C1 segment of cervical spinal cord (tissue), 14 donors: ENCODE measurements at regions not wholly inside any gene's neighbourhood (a gene's known extent, or its start where the extent isn't known, plus 50 kb on each side); places are given as distances from the start of the nearest gene placed in this dataset.
"Not testable (repeated sequence)": the region's sequence is repeated elsewhere in the genome, so short reads cannot be mapped to it uniquely, and the experiment has no call there.

Experiments used
- DNase-seq, 14 donors: peaks; one replicate each; lab custom pipeline; 2025; lab: John Stamatoyannopoulos, UW

- peak in 1 of 14 donors; percentile 14 for DNase-seq
Observed at GRCh38 chr16:29310852-29311314, 95.6 kb downstream of the NPIPB11 start.

DNA sequence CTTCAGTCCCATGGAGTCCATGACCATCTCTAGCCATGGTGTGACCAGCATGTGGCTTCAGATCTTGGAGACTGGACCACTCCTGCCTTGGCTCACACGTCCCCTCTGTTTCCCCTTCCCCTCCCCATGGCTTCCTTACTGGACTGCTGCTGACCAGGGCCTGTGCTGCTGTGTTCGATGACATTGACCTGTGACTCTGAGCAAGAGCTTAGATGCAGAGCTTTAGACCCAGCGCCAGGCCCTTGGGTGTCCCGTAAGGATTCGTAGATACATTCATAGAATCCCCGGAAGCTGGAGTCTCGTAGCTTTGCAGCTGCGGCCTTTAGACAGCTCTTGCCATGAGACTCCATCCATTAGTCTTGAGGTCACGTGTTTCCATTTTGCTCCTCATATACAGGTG lies 96.3 kb downstream of the NPIPB11 start:
- DNase-seq: not testable (repeated sequence)

GRCh38 chr16:29309601-29310000 lies 96.9 kb downstream of the NPIPB11 start:
- DNase-seq: not testable (repeated sequence)

GRCh38 chr16:29308644-29309546 lies 97.6 kb downstream of the NPIPB11 start:
- no peak for DNase-seq

DNA sequence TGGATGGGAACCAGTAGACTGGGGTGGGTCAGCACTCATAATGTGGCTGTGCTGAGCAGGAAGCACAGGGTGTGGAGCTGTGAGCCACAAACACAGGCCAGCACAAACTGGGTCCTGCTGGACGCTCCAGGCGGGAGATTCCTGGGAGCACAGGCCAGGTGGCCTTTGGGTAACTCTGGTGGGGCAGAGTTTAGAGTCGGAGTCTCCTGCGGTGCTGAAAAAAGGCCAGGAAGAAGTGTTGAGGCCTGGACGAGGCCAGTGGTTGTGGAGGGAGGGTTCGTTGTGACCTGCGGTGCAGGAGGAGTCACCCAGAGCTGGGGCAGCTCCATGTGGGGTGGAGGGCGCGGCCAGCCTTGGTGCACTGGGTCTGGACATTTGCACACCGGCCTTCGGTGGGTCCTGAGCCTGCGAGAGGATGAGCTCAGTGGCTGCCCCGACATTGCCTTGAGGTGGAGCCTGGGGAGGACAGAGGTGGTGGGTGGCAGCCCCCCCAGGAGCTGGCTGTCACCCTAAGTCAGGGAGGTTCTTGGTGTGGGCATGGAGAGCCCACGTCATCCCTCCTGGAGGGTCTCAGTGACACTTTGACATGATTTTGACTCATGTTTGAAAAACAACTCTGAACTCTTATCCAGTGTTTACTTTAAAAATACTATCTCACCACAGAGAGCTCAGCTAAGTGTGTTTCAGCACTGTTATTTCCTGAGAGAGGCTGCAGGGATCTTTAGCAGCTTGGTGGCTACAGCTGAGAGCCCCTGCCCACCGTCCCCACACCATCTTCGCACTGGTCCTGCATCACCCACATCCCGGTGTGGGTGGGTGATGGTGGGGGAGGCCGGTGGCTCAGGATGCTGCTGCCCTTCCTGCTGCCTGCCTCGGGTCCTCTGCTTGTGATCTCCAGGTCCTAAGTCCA lies 98.7 kb downstream of the NPIPB11 start:
- no peak for DNase-seq

- no peak for DNase-seq
Observed at GRCh38 chr16:29306943-29307597, 99.4 kb downstream of the NPIPB11 start.

DNA sequence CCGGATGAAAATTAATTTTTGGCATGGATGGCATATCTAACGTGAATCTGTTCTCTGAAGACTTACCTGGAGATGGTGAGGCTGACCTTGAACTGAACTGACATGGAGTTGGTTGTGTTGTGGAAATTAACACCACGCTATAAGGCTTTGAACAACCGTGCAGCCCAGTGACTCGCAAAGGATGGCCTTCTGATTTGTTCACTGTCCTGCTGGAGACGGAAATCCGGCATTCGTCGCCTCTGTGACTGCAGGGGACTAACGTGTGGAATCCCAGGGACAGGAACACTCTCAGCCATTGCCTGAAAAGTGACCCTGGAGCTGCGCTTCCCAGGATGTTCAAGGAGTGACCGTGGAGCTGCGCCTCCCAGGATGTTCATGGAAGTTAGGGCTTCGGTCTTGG lies 100.3 kb downstream of the NPIPB11 start:
- no peak for DNase-seq

DNA sequence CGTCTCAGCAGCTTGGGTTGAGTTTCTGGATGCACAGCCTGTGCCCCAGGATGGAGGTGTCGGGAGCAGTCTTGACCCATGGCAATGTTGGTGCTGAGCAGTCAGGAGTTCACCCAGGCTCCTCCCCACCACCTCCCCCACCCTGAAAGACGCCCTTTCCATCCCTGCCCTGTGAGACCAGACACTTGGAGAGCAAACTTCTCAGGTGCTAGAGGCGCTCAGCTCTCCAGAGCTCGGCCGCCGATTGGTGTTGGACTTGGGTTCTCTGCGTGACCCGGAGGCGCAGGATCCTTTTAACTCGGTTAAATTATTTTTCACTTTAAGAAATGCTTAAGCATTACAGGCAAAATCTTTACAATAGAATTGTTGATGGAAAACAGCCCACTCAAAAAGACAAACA lies 101.5 kb downstream of the NPIPB11 start:
- not testable (repeated sequence) for DNase-seq

DNA sequence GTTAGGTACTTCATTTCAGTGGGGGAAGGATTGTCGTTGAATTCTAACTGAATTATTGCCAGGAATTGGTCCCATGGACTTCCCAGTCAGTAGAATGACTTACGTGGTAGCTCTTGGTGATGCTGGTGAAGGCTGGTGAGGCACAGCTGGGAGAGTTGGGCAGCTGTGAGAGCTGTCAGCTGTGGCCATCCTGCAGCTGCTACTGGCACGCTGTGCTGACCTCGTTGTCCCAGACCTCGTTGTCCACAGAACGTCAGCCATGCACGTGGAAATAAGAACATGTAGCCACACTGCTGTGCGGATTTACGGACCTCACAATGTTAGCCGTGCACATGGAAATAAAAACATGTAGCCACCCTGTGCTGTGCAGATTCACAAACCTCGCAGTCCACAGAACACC lies 102.3 kb downstream of the NPIPB11 start:
- DNase-seq: peak in 2 of 14 donors; percentile 10 to 16

- no peak for DNase-seq
Observed at GRCh38 chr16:29303520-29303919, 103.0 kb downstream of the NPIPB11 start.

DNA sequence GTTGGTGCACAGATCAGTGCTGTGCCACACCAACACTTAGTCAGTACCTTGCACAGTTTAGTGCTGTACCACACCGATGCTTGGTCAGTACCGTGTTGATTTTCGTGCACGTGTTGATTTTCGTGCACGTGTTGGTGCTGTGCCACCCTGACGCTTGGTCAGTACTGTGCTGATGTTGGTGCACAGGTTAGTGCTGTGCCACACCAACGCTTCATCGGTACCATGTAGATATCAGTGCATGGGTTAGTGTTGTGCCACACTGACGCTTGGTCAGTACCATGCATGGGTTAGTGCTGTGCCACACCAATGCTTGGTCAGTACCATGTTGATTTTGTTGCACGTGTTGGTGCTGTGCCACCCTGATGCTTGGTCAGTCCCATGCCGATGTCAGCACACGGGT lies 103.5 kb downstream of the NPIPB11 start:
- DNase-seq: no peak

- DNase-seq: not testable (repeated sequence)
Observed at GRCh38 chr16:29302433-29302832, 104.1 kb downstream of the NPIPB11 start.

GRCh38 chr16:29301662-29302285 lies 104.7 kb downstream of the NPIPB11 start:
- not testable (repeated sequence) for DNase-seq

- DNase-seq: not testable (repeated sequence)
Observed at GRCh38 chr16:29300541-29301535, 105.7 kb downstream of the NPIPB11 start.

DNA sequence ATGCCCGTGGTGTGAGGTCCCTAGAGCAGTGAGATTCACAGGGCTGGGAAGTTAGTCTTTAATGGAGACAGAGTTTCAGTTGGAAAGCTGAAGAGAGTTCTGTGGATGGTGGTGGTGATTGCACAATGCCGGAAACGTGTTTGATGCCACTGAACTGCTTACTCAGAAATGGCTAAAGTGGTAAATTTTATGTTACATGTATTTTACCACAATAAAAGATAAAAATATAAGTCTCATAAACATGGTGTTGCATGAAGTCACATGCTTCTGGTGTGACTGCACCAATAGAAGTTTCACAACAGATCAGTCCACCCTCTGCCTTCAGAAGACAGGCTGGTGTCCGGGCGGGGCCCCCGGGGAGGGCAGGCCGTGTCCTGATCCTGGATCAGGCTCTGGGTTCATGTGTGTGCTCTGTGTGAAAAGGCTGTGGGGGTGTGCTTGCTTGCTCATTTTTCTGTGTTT lies 106.5 kb downstream of the NPIPB11 start:
- not testable (repeated sequence) for DNase-seq

- DNase-seq: not testable (repeated sequence)
Observed at GRCh38 chr16:29298997-29299396, 107.5 kb downstream of the NPIPB11 start.

- not testable (repeated sequence) for DNase-seq
Observed at GRCh38 chr16:29298307-29298706, 108.2 kb downstream of the NPIPB11 start.

GRCh38 chr16:29297809-29298177 lies 108.7 kb downstream of the NPIPB11 start:
- not testable (repeated sequence) for DNase-seq

GRCh38 chr16:29297144-29297808 lies 109.2 kb downstream of the NPIPB11 start:
- not testable (repeated sequence) for DNase-seq
